NCI-H345 (cell line): ENCODE measurements at regions not wholly inside any gene's neighbourhood (a gene's known extent, or its start where the extent isn't known, plus 50 kb on each side); places are given as distances from the start of the nearest gene placed in this dataset.
"Not testable (repeated sequence)": the region's sequence is repeated elsewhere in the genome, so short reads cannot be mapped to it uniquely, and the experiment has no call there.

Experiments
- DNase-seq: peaks from one replicate; lab custom pipeline; 2025; lab: John Stamatoyannopoulos, UW

- DNase-seq, result no peak
These were observed 866.0 kb downstream of the LTN1 start for GRCh38 chr21:28126521-28127174.

DNA sequence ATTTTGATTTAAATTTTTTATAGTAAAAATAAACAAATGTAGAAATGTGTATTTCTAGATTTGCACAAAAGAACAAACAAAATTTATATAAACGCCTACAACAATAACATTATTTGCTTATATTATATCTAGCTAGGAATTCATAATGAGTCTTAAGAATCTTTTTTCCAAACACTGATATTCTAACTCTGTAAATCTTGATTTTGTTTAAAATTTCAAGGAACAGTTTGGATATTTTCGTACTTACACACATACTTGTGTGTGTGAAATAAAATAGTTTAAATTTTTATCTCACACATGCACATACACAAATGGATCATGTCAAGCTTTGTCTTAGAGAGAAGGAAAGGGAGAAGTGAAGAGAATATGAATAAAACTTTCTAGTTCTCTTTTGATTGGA lies 868.1 kb downstream of the LTN1 start:
- DNase-seq, result no peak

DNA sequence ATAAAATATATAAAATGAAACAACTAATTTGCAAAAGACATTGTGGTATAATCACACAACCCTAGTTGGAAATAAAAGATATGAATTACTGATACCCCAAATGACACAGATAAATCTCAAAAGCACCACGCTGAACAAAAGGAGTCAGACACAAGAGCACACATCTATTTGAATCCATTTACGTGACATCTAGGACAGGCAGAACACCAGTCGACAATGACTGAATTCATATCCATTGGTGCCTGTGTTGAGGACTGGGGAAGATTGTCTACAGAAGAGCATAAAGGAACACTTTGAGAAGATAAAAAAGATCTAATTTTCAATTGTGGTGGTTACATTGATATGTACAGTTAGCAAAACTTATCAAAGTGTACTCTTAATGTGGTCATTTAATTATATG lies 874.1 kb downstream of the LTN1 start:
- no peak for DNase-seq

- DNase-seq, result not testable (repeated sequence)
These were observed 877.7 kb downstream of the LTN1 start for GRCh38 chr21:28114986-28115385.

- no peak for DNase-seq
These were observed 879.0 kb downstream of the LTN1 start for GRCh38 chr21:28113718-28114117.

DNA sequence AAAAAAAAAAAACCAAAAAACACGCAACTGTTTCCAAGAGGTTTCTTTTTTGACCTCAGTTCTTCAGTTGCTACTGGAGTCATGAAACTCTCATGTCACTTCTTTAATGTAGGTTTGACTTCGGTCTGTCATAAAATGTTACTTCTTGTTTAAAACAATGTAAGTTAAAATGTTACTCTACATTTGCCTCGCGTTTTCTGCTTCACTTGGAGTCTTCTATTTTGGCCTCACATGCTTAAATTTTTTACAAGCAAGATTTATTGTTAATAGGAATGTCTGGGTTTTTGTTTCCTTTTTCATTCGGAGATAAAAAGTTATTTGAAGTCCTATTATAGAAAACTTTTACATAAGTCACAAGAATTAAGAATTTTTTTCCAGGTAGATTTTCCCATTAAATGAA lies 880.2 kb downstream of the LTN1 start:
- no peak for DNase-seq

DNA sequence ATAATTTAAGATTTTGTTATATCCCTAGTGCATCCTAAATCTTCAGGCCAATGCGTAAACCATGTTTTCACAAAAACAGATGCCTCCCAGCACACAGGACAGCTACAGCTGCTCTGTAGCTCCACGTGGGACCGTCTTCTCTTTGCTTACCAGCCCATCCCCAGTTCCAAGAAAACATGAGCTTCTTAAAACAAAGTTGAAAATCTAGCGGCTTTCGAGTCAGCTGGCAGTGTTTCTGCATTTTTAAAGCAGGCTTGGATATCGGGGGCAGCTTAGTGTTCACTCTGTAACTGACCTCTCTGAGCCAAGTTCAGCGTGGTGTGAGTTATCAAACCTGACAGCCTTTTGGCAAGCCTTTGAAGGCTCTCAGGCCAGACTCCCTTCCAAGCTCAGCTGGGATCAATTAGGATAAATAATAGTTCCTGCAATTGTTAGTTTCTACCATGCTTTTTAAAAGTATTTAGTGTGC lies 881.5 kb downstream of the LTN1 start:
- no peak for DNase-seq

DNA sequence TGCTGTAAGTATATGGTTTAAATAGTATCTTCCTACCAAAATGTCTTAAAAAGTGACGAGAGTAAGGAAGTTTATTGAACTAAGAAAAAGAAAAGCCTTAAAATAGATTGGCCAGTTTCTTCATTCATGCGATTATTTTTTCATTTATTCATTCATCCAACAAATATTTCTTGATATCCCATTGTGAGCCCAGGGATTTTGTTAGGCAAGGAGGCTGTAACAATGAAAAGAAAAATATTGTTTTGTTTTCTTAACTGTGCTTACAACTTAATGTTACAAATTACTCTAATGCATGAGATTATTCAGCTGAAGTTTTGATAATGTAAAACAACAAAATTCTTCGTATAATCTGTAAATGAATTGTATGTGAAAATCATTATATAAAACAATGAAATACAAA lies 882.0 kb downstream of the LTN1 start:
- no peak for DNase-seq

GRCh38 chr21:28110074-28110473 lies 882.6 kb downstream of the LTN1 start:
- no peak for DNase-seq

DNA sequence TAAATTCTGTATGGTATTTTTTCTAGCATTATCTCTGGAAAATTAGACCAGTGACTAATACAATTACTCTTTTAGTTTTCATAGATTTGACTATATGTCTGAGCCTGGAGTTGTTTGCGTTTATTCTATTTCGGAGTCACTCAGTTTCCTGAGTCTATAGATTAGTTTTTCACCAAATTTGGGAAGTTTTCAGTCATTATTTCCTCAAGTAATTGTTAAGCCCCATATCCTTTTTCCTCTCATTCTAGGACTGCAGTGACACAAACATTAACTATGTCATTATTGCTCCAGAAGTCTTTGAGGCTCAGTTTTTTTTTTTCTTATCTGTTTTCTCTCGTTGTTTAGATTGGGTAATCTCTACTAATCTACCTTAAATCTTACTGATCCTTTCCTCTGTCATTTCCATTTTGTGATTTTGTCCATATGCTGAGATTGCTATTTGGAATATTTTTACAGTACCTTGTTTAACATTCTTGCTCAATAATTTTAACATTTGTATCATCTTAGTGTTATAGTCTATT lies 886.2 kb downstream of the LTN1 start:
- DNase-seq, result no peak

- no peak for DNase-seq
These were observed 888.3 kb downstream of the LTN1 start for GRCh38 chr21:28104346-28104745.

- no peak for DNase-seq
These were observed 892.3 kb downstream of the LTN1 start for GRCh38 chr21:28100366-28100765.

DNA sequence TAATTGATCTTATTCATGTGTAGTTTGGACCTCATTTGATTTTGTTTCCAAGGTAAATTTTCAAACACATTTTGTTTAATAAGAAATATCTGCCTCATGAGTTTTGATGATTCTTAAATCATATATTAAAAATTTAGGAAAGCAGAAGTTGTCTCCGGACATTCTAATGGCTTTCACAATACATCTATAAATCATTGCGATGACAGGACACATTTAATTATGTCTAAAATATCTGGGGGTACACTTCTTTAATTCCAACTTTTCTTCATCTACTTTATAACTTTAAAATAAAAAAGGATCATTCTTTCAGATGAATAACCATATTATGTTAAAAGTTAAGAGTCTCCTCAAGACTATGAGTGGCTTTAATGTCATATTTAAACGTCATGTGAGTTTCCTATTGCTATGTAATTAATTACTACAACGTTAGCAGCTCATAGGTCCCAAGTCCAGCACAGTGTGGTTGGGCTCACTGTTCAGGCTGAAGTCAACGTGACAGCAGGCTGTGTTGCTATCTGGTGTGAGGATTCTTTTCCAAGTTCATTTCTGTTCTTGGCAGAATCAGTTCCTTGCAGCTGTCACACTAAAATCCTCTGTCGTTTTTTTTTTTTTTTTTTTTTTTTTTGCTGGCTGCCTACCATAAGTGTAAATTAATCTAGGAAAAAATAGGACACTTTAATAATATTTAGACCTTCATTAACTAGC lies 893.5 kb downstream of the LTN1 start:
- no peak for DNase-seq

- no peak for DNase-seq
These were observed 901.2 kb downstream of the LTN1 start for GRCh38 chr21:28091466-28091865.

DNA sequence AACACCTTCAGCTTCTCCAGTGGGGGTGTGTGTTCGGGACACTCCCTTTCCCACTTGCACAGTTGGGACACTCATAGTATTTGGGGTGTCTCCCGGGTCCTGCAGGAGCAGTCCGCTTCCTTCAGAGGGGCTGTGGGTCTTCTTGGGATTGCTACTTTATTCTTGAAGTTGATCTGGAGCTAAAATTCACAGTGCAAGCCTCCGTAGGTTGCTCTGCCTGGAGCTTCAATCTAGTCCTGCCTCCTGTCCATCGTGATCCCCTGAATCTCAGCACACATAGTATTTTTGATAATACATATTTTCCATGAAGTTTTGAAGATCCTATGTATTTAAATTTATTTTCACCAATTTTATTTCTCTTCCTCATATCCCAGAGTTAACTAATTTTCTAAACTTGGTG lies 902.1 kb downstream of the LTN1 start:
- no peak for DNase-seq

- no peak for DNase-seq
These were observed 902.9 kb downstream of the LTN1 start for GRCh38 chr21:28089599-28090441.

DNA sequence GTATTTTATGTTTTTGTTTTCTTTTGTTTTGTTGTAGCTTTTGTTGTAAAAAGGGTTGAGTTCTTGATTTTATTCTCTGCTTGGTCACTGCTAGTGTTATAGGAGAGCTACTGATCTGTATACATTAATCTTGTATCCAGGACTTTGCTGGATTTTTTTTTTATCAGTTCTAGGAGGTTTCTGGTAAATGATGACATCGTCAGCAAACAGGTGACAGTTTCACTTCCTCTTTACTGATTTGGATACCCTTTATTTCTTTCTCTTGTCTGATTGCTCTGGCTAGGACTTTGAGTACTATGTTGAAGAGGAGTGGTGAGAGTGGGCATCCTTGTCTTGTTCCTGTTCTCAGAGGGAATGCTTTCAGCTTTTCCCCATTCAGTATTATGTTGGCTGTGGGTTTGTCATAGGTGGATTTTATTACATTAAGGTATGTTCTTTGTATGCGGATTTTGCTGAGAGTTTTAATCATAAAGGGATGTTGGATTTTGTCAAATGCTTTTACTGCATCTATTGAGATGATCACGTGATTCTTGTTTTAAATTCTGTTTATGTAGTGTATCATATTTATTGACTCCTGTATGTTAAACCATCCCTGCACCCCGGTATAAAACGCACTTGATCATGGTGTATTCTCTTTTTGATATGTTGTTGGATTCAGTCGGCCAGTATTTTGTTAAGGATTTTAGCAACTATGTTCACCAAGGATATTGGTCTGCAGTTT lies 905.7 kb downstream of the LTN1 start:
- DNase-seq, result no peak

- no peak for DNase-seq
These were observed 907.7 kb downstream of the LTN1 start for GRCh38 chr21:28084951-28085350.

GRCh38 chr21:28083350-28083749 lies 909.3 kb downstream of the LTN1 start:
- DNase-seq, result no peak

- DNase-seq, result no peak
These were observed 914.6 kb downstream of the LTN1 start for GRCh38 chr21:28078126-28078525.

GRCh38 chr21:28074676-28075075 lies 918.0 kb downstream of the LTN1 start:
- no peak for DNase-seq

- DNase-seq, result no peak
These were observed 920.1 kb downstream of the LTN1 start for GRCh38 chr21:28072601-28073000.
